ENCODE measurements at regions not wholly inside any gene's neighbourhood (a gene's known extent, or its start where the extent isn't known, plus 50 kb on each side); places are given as distances from the start of the nearest gene placed in this dataset.
A peak's percentile ranks its signal among the peaks of the same experiment; 100 is the strongest.

GRCh38 chr7:340979-341694 lies 51.2 kb downstream of the FOXL3 start:
- no peak for DNase-seq (ENCODE audit: extremely low read depth, low read depth, low spot score)

- DNase-seq (ENCODE audit: extremely low read depth, low read depth, low spot score): no peak
Measured at GRCh38 chr7:341841-342638, 52.1 kb downstream of the FOXL3 start.

GRCh38 chr7:342681-343216 lies 52.8 kb downstream of the FOXL3 start:
- no peak for DNase-seq (ENCODE audit: extremely low read depth, low read depth, low spot score)

- DNase-seq (ENCODE audit: extremely low read depth, low read depth, low spot score): no peak
Measured at GRCh38 chr7:343227-343822, 53.4 kb downstream of the FOXL3 start.

- DNase-seq (ENCODE audit: extremely low read depth, low read depth, low spot score): no peak
Measured at GRCh38 chr7:343864-344607, 54.1 kb downstream of the FOXL3 start.

- DNase-seq (ENCODE audit: extremely low read depth, low read depth, low spot score): no peak
Measured at GRCh38 chr7:344608-344994, 54.6 kb downstream of the FOXL3 start.

- no peak for DNase-seq (ENCODE audit: extremely low read depth, low read depth, low spot score)
Measured at GRCh38 chr7:346116-346898, 56.3 kb downstream of the FOXL3 start.

- no peak for DNase-seq (ENCODE audit: extremely low read depth, low read depth, low spot score)
Measured at GRCh38 chr7:347001-347590, 57.1 kb downstream of the FOXL3 start.

- no peak for DNase-seq (ENCODE audit: extremely low read depth, low read depth, low spot score)
Measured at GRCh38 chr7:347644-348479, 57.9 kb downstream of the FOXL3 start.

- DNase-seq (ENCODE audit: extremely low read depth, low read depth, low spot score): no peak
Measured at GRCh38 chr7:348480-348844, 58.5 kb downstream of the FOXL3 start.

- DNase-seq (ENCODE audit: extremely low read depth, low read depth, low spot score): no peak
Measured at GRCh38 chr7:348962-349743, 59.2 kb downstream of the FOXL3 start.

GRCh38 chr7:351256-351655 lies 61.3 kb downstream of the FOXL3 start:
- peak; percentile 60 for DNase-seq (ENCODE audit: extremely low read depth, low read depth, low spot score)

- DNase-seq (ENCODE audit: extremely low read depth, low read depth, low spot score): no peak
Measured at GRCh38 chr7:351681-352480, 61.9 kb downstream of the FOXL3 start.

GRCh38 chr7:353746-354325 lies 63.9 kb downstream of the FOXL3 start:
- DNase-seq (ENCODE audit: extremely low read depth, low read depth, low spot score): no peak

- no peak for DNase-seq (ENCODE audit: extremely low read depth, low read depth, low spot score)
Measured at GRCh38 chr7:354597-355470, 64.9 kb downstream of the FOXL3 start.

- no peak for DNase-seq (ENCODE audit: extremely low read depth, low read depth, low spot score)
Measured at GRCh38 chr7:355568-355967, 65.6 kb downstream of the FOXL3 start.

Measured in glomerular endothelial cell (primary cell).